ENCODE measurements at regions not wholly inside any gene's neighbourhood (a gene's known extent, or its start where the extent isn't known, plus 50 kb on each side); places are given as distances from the start of the nearest gene placed in this dataset.

DNA sequence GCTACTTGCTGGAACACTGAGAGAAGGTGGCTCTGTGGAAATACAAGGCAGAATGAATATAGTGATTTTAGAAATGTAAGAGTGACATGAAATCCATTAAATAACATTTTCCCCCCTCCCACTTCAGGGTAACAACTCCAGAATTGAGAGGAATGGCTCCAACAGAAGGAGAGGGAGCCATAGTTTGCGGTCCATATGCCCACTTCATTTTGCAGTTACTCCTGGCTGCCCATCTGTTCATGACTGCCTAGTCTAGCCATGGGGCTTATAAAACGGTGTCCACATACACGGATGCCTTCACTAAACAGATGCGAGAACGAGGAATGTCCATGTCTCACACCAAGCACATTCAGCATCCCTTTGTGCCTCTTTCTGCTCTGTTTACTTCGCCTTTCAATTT lies 186.7 kb downstream of the TMEM38B start:
- H3K9me1 ChIP-seq (ENCODE audit: control insufficient read depth, extremely low read depth, insufficient read depth, low read length): no peaks in the 10 kb centered on the region
- no peak overlapping the region for H3K27ac ChIP-seq (ENCODE audit: control insufficient read depth, insufficient read depth, low read length)
- H3K27me3 ChIP-seq (ENCODE audit: control insufficient read depth, extremely low read depth, insufficient read depth, low read length): no peaks in the 10 kb centered on the region
- no peak overlapping the region for H3K9ac ChIP-seq (ENCODE audit: control insufficient read depth, extremely low read depth, insufficient read depth, low read length)
- no peak overlapping the region for H3K4me3 ChIP-seq (ENCODE audit: control insufficient read depth in 2 of 3, extremely low read depth in 1 of 3, insufficient read depth in 2 of 3, low read depth in 1 of 3, low read length in 3 of 3)
- no peaks in the 10 kb centered on the region for H3K36me3 ChIP-seq (ENCODE audit: control insufficient read depth in 2 of 2, extremely low read depth in 1 of 2, insufficient read depth in 2 of 2, low read length in 2 of 2)
- DNase-seq (ENCODE audit: low read depth, low spot score) (no peak), FAIRE-seq (no peak)
- dilution Hi-C loops (cut with MboI; ENCODE audit: extremely low pct_ligation_motif_present, low sequenced_read_pairs): no loop called here
- no peak overlapping the region for H2AFZ ChIP-seq (ENCODE audit: control insufficient read depth, low read length)
- no peaks in the 10 kb centered on the region for H3K9me3 ChIP-seq (ENCODE audit: control insufficient read depth, low read depth, low read length)
- H3K79me2 ChIP-seq (ENCODE audit: control insufficient read depth, insufficient read depth, low read length): no peaks in the 10 kb centered on the region
- no peak overlapping the region for H3K4me2 ChIP-seq (ENCODE audit: control insufficient read depth, extremely low read depth, insufficient read depth, low read depth, low read length)
- H4K20me1 ChIP-seq (ENCODE audit: control insufficient read depth, extremely low read depth, insufficient read depth, low read length): no peaks in the 10 kb centered on the region
- no peaks in the 10 kb centered on the region for H3K4me1 ChIP-seq (ENCODE audit: control insufficient read depth, extremely low read depth, insufficient read depth, low read length)
- TF ChIP-seq, protein P1, sequence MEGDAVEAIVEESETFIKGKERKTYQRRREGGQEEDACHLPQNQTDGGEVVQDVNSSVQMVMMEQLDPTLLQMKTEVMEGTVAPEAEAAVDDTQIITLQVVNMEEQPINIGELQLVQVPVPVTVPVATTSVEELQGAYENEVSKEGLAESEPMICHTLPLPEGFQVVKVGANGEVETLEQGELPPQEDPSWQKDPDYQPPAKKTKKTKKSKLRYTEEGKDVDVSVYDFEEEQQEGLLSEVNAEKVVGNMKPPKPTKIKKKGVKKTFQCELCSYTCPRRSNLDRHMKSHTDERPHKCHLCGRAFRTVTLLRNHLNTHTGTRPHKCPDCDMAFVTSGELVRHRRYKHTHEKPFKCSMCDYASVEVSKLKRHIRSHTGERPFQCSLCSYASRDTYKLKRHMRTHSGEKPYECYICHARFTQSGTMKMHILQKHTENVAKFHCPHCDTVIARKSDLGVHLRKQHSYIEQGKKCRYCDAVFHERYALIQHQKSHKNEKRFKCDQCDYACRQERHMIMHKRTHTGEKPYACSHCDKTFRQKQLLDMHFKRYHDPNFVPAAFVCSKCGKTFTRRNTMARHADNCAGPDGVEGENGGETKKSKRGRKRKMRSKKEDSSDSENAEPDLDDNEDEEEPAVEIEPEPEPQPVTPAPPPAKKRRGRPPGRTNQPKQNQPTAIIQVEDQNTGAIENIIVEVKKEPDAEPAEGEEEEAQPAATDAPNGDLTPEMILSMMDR (optimal IDR thresholded peaks at IDR 0.05 in 1 of 3, IDR thresholded peaks at IDR 0.05 in 1 of 3, conservative IDR thresholded peaks at IDR 0.05 in 1 of 3; ENCODE audit: extremely low read depth in 1 of 3, insufficient read depth in 2 of 3, low read length in 3 of 3): no peak
- TF ChIP-seq EZH2 (IDR thresholded peaks at IDR 0.05; ENCODE audit: low read length): no peak

DNA sequence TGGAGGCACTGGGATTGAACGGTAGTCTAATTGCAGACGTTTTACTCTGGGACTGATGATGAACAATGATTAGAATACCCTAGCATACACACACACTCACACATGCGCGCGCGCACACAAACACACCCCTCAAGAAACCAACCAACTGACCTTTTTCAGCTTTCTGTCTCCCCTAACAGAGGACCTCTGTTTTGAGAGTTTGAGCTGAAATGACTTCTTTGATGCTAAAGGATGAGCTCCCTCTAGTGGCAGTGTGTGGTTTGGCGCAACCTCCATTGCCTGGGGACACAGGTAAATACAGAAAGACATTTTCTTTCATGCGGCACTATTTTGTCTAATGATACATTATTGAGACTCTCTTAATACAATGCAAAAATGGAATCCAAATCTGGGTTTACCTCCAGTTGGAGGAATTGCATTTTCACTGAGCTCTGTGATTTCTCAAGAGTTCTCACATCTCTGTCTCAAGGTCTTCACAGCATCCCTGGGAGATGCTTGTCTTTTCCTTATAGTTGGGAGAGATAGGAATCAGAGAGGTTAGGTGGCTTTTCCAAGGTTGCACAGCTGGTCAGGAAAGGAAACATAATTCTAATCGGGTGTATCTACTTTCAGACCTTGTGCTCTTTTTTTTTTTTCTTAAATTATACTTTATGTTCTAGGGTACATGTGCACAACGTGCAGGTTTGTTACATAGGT lies 187.5 kb downstream of the TMEM38B start:
- H2AFZ ChIP-seq (ENCODE audit: control insufficient read depth, low read length): no peak overlapping the region

More for the DNA sequence above, 187.5 kb downstream of the TMEM38B start:
- Histone ChIP-seq H4K20me1 (ENCODE audit: control insufficient read depth, extremely low read depth, insufficient read depth, low read length) (no peaks in the 10 kb centered on the region), H3K4me1 (ENCODE audit: control insufficient read depth, extremely low read depth, insufficient read depth, low read length) (no peaks in the 10 kb centered on the region), H3K27ac (ENCODE audit: control insufficient read depth, insufficient read depth, low read length) (no peak overlapping the region), H3K36me3 (ENCODE audit: control insufficient read depth in 2 of 2, extremely low read depth in 1 of 2, insufficient read depth in 2 of 2, low read length in 2 of 2) (no peaks in the 10 kb centered on the region), H3K9me1 (ENCODE audit: control insufficient read depth, extremely low read depth, insufficient read depth, low read length) (no peaks in the 10 kb centered on the region), H3K4me3 (ENCODE audit: control insufficient read depth in 2 of 3, extremely low read depth in 1 of 3, insufficient read depth in 2 of 3, low read depth in 1 of 3, low read length in 3 of 3) (no peak overlapping the region), H3K9me3 (ENCODE audit: control insufficient read depth, low read depth, low read length) (no peaks in the 10 kb centered on the region), H3K79me2 (ENCODE audit: control insufficient read depth, insufficient read depth, low read length) (no peaks in the 10 kb centered on the region), H3K4me2 (ENCODE audit: control insufficient read depth, extremely low read depth, insufficient read depth, low read depth, low read length) (no peak overlapping the region), H3K27me3 (ENCODE audit: control insufficient read depth, extremely low read depth, insufficient read depth, low read length) (no peaks in the 10 kb centered on the region), H3K9ac (ENCODE audit: control insufficient read depth, extremely low read depth, insufficient read depth, low read length) (no peak overlapping the region)
- DNase-seq (ENCODE audit: low read depth, low spot score) (no peak), FAIRE-seq (peak; percentile 85)
- TF ChIP-seq, protein P1 (optimal IDR thresholded peaks at IDR 0.05 in 1 of 3, IDR thresholded peaks at IDR 0.05 in 1 of 3, conservative IDR thresholded peaks at IDR 0.05 in 1 of 3; ENCODE audit: extremely low read depth in 1 of 3, insufficient read depth in 2 of 3, low read length in 3 of 3): peak; percentile 82 to 87 (median 86)
- TF ChIP-seq EZH2 (IDR thresholded peaks at IDR 0.05; ENCODE audit: low read length): no peak
- dilution Hi-C loops (cut with MboI; ENCODE audit: extremely low pct_ligation_motif_present, low sequenced_read_pairs): no loop called here
